Brain microvascular endothelial cell (primary cell): ENCODE measurements at regions not wholly inside any gene's neighbourhood (a gene's known extent, or its start where the extent isn't known, plus 50 kb on each side); places are given as distances from the start of the nearest gene placed in this dataset.

Source experiments
- DNase-seq: peaks from one replicate; pipeline ENCODE4 v3.0.0-alpha.2; 2020
- H3K27ac ChIP-seq: fragments of 250-450 bp; sonication (Bioruptor Pico); 2 replicates; pipeline ENCODE4 v1.5.1; 2020; ENCODE audit warnings: mild to moderate bottlenecking, moderate library complexity
- H3K27me3 ChIP-seq: fragments of 250-450 bp; sonication (Bioruptor Pico); replicated peaks from 2 replicates; pipeline ENCODE4 v1.5.1; 2020; ENCODE audit warnings: mild to moderate bottlenecking
- H3K36me3 ChIP-seq: fragments of 250-450 bp; sonication (Bioruptor Pico); replicated peaks from 2 replicates; pipeline ENCODE4 v1.5.1; 2020; ENCODE audit warnings: mild to moderate bottlenecking
- H3K4me3 ChIP-seq: 2 replicates; pipeline ENCODE4 v1.5.1; 2011; ENCODE audit warnings: low read depth, mild to moderate bottlenecking, control low read depth, low read length, moderate library complexity
- in situ Hi-C: cut with HindIII; loops from 2 replicates; pipeline ENCODE4 v1.10.0; 2017; ENCODE audit warnings: low sequenced_read_pairs, low pct_ligation_motif_present
- TF ChIP-seq, protein P1 (sequence below): IDR thresholded peaks from 2 replicates; pipeline ENCODE4 v1.5.1; 2011; ENCODE audit warnings: low read depth, mild to moderate bottlenecking, moderate library complexity, low read length, control low read depth, inconsistent platforms; ENCODE audit errors: missing control alignments

DNA sequence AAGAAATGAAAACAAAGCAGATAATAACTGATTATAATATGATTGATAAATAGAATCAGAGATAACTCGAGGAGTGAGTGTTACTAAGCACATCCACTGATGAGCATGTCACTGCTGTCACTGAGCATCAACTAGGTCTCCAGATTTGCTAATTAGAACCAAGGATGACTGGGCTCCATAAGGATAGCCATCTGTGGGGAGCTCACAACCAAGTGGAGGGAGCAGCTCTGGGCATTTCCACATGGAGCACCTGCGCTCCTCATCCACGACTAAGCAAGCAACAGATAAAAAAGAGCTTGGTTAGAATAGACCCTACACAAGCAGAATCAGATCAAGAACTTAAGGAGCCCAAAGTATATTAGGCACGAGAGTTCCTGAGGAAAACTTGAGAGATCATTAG lies 396.0 kb upstream of the B3GAT1 start:
- Histone ChIP-seq H3K36me3 (no peaks in the 10 kb centered on the region), H3K27me3 (no peaks in the 10 kb centered on the region), H3K27ac (no peak overlapping the region), H3K4me3 (no peak overlapping the region)
- DNase-seq = no peak
- TF ChIP-seq, protein P1, sequence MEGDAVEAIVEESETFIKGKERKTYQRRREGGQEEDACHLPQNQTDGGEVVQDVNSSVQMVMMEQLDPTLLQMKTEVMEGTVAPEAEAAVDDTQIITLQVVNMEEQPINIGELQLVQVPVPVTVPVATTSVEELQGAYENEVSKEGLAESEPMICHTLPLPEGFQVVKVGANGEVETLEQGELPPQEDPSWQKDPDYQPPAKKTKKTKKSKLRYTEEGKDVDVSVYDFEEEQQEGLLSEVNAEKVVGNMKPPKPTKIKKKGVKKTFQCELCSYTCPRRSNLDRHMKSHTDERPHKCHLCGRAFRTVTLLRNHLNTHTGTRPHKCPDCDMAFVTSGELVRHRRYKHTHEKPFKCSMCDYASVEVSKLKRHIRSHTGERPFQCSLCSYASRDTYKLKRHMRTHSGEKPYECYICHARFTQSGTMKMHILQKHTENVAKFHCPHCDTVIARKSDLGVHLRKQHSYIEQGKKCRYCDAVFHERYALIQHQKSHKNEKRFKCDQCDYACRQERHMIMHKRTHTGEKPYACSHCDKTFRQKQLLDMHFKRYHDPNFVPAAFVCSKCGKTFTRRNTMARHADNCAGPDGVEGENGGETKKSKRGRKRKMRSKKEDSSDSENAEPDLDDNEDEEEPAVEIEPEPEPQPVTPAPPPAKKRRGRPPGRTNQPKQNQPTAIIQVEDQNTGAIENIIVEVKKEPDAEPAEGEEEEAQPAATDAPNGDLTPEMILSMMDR = no peak
- in situ Hi-C loops = no loop called here

DNA sequence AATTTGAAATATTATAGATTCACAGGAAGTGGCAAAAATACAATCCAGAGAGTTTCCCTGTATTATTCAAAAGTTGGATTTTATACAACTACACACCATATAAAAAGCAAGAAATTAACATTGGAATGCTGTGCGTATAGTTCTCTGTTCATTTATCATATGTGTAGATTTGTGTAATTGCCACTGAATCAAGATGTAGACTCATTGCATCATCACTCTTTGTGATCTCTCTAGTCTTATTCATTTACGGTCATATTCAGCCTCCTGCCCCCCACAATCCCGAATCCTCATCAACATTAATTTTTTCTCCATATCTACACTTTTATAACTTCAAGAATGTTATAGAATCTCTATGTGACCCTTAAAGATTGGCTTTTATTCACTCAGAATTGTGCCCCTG lies 390.6 kb upstream of the B3GAT1 start:
- no peak for DNase-seq

DNA sequence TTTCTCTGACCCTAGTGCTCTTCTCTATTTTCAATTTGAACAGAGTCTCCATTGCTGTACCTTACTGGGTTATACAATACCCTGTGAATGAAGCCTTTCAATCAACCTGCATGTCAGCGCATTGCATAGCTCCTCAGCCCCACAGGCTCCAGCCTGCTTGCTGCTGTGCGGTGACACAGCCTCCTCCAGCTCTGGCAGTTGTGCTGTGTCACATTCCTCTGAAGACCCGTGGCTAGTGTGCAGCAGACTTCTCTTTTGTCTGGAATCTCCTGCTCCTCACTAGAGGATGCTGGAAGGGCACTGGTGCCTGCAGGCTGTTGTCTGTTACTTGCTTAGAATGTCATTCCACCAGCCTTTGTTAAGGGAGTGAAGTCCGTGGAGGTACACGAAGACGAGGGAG lies 390.1 kb upstream of the B3GAT1 start:
- no peaks in the 10 kb centered on the region for H3K27me3 ChIP-seq
- TF ChIP-seq, protein P1 = no peak
- in situ Hi-C loops = no loop called here
- no peak overlapping the region for H3K27ac ChIP-seq
- H3K4me3 ChIP-seq = no peak overlapping the region
- no peaks in the 10 kb centered on the region for H3K36me3 ChIP-seq
- DNase-seq = no peak

More for the DNA sequence above, 390.6 kb upstream of the B3GAT1 start:
- in situ Hi-C loops = no loop called here
- Histone ChIP-seq H3K36me3 (no peaks in the 10 kb centered on the region), H3K27ac (no peak overlapping the region), H3K4me3 (no peak overlapping the region), H3K27me3 (no peaks in the 10 kb centered on the region)
- TF ChIP-seq, protein P1 = no peak

DNA sequence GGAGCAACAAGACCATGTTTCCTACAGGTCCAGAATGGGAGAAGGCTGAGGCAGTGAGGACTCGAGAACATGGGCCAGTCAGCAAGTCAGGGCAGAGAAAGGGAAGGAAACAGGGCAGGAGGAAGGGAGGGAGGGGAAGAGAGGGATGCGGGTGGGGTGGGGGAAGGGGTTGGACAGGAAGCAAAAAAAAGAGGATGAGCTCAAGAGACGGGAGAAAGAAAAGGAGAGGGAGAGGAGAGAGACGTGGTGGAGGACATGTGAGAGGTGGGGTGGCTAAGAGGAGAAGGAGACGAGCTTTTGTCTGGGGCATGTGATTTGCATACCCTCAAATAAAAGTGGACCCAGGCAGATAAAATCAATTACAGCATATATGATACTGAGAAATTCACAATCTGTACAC lies 389.5 kb upstream of the B3GAT1 start:
- H3K27ac ChIP-seq = no peak overlapping the region
- no peaks in the 10 kb centered on the region for H3K27me3 ChIP-seq
- in situ Hi-C loops = no loop called here
- H3K4me3 ChIP-seq = no peak overlapping the region
- H3K36me3 ChIP-seq = no peaks in the 10 kb centered on the region
- TF ChIP-seq, protein P1 = no peak
- no peak for DNase-seq

DNA sequence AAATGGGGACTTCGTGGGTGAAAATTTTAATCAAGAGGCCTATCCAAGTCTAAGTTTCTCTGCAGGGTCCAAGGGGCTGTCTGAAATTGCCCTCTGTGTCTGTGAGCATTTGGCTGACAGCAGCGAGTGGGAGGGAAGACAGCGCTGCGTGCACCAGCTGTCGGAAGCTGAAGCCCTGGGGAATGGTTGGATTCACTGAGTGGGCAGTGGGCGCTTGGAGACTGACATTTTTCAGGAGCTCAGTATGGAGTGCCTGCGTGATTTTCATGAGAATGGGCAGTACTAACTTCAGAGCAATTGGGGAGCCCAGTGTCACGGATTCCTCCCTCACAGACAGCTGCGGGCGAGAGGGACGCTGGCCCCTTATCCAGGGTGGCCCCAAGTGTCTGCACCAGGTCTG lies 388.8 kb upstream of the B3GAT1 start:
- H3K27ac ChIP-seq = no peak overlapping the region
- TF ChIP-seq, protein P1 = no peak
- no peak overlapping the region for H3K4me3 ChIP-seq
- no peaks in the 10 kb centered on the region for H3K27me3 ChIP-seq
- no peak for DNase-seq
- H3K36me3 ChIP-seq = no peaks in the 10 kb centered on the region
- in situ Hi-C loops = no loop called here

DNA sequence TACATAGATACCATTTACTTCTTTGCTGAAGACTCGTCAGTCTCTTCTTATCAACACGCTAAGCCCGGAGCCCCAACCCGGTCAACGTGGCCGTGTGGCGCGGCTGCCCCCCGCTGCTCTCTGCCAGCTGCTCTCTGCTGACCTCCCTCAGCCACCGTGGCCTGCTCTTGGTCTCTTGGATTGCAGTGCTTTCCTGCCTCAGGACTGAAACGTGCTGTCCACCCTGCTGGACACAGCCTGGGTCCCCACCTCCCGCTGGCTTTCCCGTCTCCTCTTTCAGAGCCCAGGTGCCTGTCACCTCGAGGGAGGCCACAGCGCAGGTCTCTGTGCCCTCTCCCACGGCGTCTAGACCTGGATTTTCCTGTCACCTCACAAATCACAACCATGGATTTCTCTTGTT lies 388.1 kb upstream of the B3GAT1 start:
- in situ Hi-C loops = no loop called here
- DNase-seq = no peak
- TF ChIP-seq, protein P1 = no peak
- Histone ChIP-seq H3K36me3 (no peaks in the 10 kb centered on the region), H3K4me3 (no peak overlapping the region), H3K27ac (no peak overlapping the region), H3K27me3 (no peaks in the 10 kb centered on the region)
